Fibroblast of pulmonary artery (primary cell): ENCODE measurements at regions not wholly inside any gene's neighbourhood (a gene's known extent, or its start where the extent isn't known, plus 50 kb on each side); places are given as distances from the start of the nearest gene placed in this dataset.

Experiments
- DNase-seq: peaks from one replicate; pipeline ENCODE4 v3.0.0-alpha.2; 2010; ENCODE audit warnings: low read depth
- H3K4me3 ChIP-seq: replicated peaks from 2 replicates; pipeline ENCODE4 v1.5.1; 2011; ENCODE audit warnings: low read depth, mild to moderate bottlenecking, control low read depth, low read length, moderate library complexity
- CTCF ChIP-seq: IDR thresholded peaks from 2 replicates; pipeline ENCODE4 v1.5.1; 2011; ENCODE audit warnings: mild to moderate bottlenecking, control low read depth, low read length, inconsistent platforms; ENCODE audit errors: missing control alignments

- no peak for TF ChIP-seq CTCF
- no peak overlapping the region for H3K4me3 ChIP-seq
- no peak for DNase-seq
Measured at GRCh38 chr7:1380821-1381580, 78.3 kb downstream of the MICALL2 start.

GRCh38 chr7:1382553-1383397 is 76.5 kb downstream of the MICALL2 start:
- TF ChIP-seq CTCF, result no peak

GRCh38 chr7:1383398-1384112 is 75.7 kb downstream of the MICALL2 start:
- no peak for DNase-seq
- no peak for TF ChIP-seq CTCF
- H3K4me3 ChIP-seq, result no peak overlapping the region

More at GRCh38 chr7:1382553-1383397, 76.5 kb downstream of the MICALL2 start:
- no peak for DNase-seq
- H3K4me3 ChIP-seq, result no peak overlapping the region

- no peak overlapping the region for H3K4me3 ChIP-seq
- DNase-seq, result no peak
- TF ChIP-seq CTCF, result no peak
Measured at GRCh38 chr7:1384113-1384415, 75.2 kb downstream of the MICALL2 start.
